Muscle of back (tissue), 3 donors: ENCODE measurements at regions not wholly inside any gene's neighbourhood (a gene's known extent, or its start where the extent isn't known, plus 50 kb on each side); places are given as distances from the start of the nearest gene placed in this dataset.
"Not testable (repeated sequence)": the region's sequence is repeated elsewhere in the genome, so short reads cannot be mapped to it uniquely, and the experiment has no call there.

Experiments
- DNase-seq, 3 donors: peaks; one replicate each; pipeline versions ENCODE4 v3.0.0 to v3.0.0-alpha.2; 2013

- no peak for DNase-seq
These were observed 173.8 kb upstream of the CNOT2 start for GRCh38 chr12:70069221-70070105.

DNA sequence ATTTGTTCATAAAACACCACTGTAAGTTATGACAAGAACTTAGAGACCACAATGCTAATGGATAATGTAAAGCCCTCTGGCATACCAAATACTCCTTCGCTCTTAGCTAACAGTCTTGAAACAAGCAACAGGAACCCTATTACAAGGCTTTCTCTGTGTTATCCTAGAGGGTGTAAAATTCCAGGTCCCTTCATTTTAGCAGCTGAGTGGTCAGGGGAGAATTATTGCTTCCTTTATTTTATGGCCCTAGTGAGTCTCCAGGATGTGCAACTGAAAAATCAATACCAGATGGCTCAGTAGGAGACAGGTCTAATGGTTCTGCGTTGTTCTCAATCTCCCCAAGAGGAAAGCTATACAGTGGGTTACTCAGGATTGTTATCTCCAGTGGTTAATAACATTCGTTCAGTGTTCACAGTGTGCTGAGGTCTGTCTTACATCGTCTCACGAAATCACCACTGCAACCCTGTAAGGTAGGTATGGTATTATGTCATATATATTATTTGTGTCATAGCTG, 172.7 kb upstream of the CNOT2 start:
- peak in 2 of 3 donors; percentile 28 to 71 for DNase-seq

GRCh38 chr12:70074510-70074909, 168.7 kb upstream of the CNOT2 start:
- no peak for DNase-seq

DNA sequence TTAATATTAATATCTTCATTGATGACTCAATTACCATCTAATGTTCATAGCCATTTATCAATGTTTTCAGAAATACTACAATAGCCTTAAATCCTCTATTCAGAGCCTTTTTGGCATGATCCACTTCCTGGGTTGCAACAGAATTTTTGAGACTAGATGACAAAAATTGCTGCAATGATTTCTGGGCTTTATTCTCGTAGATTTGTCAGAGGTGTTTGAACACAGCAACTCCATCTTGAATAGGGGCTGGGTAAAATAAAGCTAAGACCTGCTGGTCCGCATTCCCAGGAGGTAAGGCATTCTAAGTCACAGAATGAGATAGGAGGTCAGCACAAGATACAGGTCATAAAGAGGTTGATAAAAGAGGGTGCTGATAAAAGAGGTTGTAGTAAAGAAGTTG, 165.8 kb upstream of the CNOT2 start:
- no peak for DNase-seq

GRCh38 chr12:70078161-70078560, 165.1 kb upstream of the CNOT2 start:
- no peak for DNase-seq

- DNase-seq: peak in 1 of 3 donors; percentile 13
These were observed 162.7 kb upstream of the CNOT2 start for GRCh38 chr12:70080566-70080965.

- no peak for DNase-seq
These were observed 160.1 kb upstream of the CNOT2 start for GRCh38 chr12:70082997-70083676.

- no peak for DNase-seq
These were observed 159.6 kb upstream of the CNOT2 start for GRCh38 chr12:70083677-70084020.

DNA sequence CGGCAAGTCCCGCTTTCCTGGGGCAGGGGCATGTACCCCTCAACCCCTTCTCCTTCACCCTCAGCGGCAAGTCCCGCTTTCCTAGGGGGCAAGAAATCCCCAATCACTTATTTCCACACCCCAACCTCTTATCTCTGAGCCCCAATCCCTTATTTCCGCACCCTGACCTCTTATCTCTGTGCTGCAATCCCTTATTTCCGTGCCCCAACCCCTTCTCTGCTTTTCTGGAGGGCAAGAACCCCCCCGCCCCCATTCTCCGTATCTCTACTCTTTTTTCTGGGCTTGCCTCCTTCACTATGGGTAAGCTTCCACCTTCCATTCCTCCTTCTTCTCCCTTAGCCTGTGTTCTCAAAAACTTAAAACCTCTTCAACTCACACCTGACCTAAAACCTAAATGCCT, 156.9 kb upstream of the CNOT2 start:
- not testable (repeated sequence) for DNase-seq

- DNase-seq: no peak
These were observed 152.2 kb upstream of the CNOT2 start for GRCh38 chr12:70091021-70091521.

GRCh38 chr12:70094467-70094866, 148.8 kb upstream of the CNOT2 start:
- peak; percentile 7 to 61 (median 25) for DNase-seq

GRCh38 chr12:70096759-70097410, 146.3 kb upstream of the CNOT2 start:
- no peak for DNase-seq

GRCh38 chr12:70101064-70101463, 142.2 kb upstream of the CNOT2 start:
- DNase-seq: no peak

GRCh38 chr12:70106347-70106746, 136.9 kb upstream of the CNOT2 start:
- no peak for DNase-seq

DNA sequence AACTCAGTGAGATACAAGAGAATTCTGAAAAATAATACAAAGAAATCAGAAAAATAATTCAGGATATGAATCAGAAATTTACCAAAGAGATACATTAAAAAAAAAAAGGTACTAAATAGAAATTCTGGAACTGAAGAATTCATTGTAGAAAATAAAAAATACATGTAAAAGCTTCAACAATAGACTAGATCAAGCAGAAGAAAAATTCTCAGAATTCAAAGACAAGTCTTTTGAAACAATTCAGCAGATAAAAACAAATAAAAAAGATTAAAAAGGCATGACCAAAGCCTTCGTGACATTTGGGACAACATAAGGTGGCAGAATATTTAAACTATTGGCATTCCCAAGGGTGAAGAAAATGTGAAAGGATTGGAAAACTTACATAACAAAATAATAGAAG, 133.1 kb upstream of the CNOT2 start:
- no peak for DNase-seq

DNA sequence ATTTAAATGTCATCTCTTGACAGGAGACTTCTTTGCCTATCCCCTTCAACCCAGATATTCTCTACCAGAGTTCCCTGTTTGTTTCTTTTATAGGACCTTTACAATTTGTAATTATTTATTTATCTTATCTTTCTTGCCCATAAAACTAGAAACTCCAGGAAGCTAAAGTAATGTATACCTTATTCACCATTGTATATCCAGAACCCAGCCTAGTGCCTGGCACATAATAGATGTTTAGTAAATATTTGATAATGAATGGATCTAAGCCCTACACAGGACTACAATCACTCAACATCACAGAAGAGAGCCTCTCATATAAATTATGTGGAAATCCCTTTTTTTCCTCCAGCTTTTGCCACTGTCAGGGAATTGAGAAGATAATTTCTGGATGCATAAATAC, 125.6 kb upstream of the CNOT2 start:
- no peak for DNase-seq

DNA sequence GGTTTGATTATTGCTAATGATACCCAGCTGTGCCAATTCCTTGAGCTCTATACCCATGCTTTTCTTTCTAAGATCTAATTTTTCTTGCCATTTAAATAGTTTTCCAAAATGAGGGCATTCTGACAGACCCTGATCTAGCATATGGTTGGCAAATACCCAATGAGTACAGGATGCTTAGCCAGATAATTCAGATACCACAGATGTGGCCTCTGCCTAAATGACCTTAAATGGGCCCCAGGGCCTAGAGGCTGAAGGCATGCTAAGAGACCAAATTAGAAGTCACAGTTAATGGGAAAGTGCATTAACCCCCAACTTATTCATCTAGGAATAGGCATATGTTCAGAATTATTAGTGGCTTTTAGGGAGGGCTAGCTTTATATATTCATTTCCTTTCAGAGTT, 122.3 kb upstream of the CNOT2 start:
- peak in 1 of 3 donors; percentile 19 for DNase-seq

DNA sequence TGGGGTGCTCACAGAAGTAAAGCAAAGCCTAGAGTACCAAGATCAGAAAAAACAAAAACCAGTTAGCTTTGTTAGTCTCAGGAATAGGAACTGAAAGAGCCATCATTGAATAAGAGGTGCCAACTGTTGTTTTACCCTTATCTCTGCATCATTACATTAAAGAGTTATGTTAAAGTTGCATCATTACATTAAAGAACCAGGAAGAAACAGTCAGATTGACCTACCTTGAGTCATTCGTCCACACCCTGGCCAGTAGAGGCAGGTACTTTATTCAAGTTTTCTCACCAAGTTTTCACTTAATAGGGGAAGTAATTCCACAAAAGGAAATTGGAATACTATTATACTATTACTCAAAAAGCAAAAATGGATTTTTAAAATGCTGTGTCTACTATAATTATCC, 121.7 kb upstream of the CNOT2 start:
- DNase-seq: no peak

- no peak for DNase-seq
These were observed 120.4 kb upstream of the CNOT2 start for GRCh38 chr12:70122804-70123203.

- DNase-seq: no peak
These were observed 94.2 kb upstream of the CNOT2 start for GRCh38 chr12:70149013-70149412.

GRCh38 chr12:70149665-70150064, 93.6 kb upstream of the CNOT2 start:
- DNase-seq: no peak

DNA sequence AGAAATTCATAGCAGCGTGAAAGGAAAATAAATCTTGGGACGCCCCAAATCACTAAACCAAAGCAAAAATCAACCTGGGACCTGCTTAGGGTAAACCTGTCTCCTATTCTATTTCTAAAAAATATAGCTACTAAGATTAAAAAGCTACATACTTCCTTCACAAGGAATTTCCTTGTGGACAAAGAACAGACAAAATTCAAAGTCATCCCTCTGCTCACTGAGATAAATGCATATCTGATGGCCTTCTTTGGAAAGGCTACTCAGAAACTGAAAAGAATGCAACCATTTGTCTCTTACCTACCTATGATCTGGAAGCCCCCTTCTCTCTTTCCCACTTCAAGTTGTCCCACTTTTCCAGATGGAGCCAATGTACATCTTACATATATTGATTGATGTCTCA, 93.0 kb upstream of the CNOT2 start:
- no peak for DNase-seq
